Activated CD4-positive, alpha-beta T cell treated with anti-CD3 and anti-CD28 coated beads, Interleukin-2, Interleukin-6, amounts not matched to agents 100 ng/mL and 50 ng/mL, durations not matched to agents 16 hours and 8 hours (primary cell): ENCODE measurements at regions not wholly inside any gene's neighbourhood (a gene's known extent, or its start where the extent isn't known, plus 50 kb on each side); places are given as distances from the start of the nearest gene placed in this dataset.

Experiments
- DNase-seq: peaks from one replicate; pipeline ENCODE4 v3.0.0-alpha.2; 2020

- DNase-seq = peak; percentile 15
Measured at GRCh38 chr20:43799150-43799711, 72.4 kb upstream of the GTSF1L start.

GRCh38 chr20:43798291-43799149 lies 71.7 kb upstream of the GTSF1L start:
- DNase-seq = no peak

GRCh38 chr20:43794326-43794725 lies 67.5 kb upstream of the GTSF1L start:
- no peak for DNase-seq

GRCh38 chr20:43789593-43789992 lies 62.8 kb upstream of the GTSF1L start:
- no peak for DNase-seq

- peak; percentile 19 for DNase-seq
Measured at GRCh38 chr20:43787937-43788336, 61.1 kb upstream of the GTSF1L start.

- no peak for DNase-seq
Measured at GRCh38 chr20:43786885-43787284, 60.1 kb upstream of the GTSF1L start.

GRCh38 chr20:43781215-43781614 lies 54.4 kb upstream of the GTSF1L start:
- DNase-seq = no peak

- no peak for DNase-seq
Measured at GRCh38 chr20:43778375-43778774, 51.6 kb upstream of the GTSF1L start.

GRCh38 chr20:43776691-43777090 lies 49.9 kb upstream of the GTSF1L start:
- no peak for DNase-seq
